GM21619 (cell line): ENCODE measurements at regions not wholly inside any gene's neighbourhood (a gene's known extent, or its start where the extent isn't known, plus 50 kb on each side); places are given as distances from the start of the nearest gene placed in this dataset.
"Not testable (repeated sequence)": the region's sequence is repeated elsewhere in the genome, so short reads cannot be mapped to it uniquely, and the experiment has no call there.

ENCODE experiments used
- ATAC-seq: cut with Tn5 transposase; IDR thresholded peaks from one replicate; pipeline ENCODE4 v1.9.1; 2021; ENCODE audit not compliant: unreplicated experiment

GRCh38 chr7:156549636-156550035 lies 90.9 kb upstream of the RNF32 start:
- no peak for ATAC-seq

GRCh38 chr7:156547884-156548561 lies 92.6 kb upstream of the RNF32 start:
- no peak for ATAC-seq

GRCh38 chr7:156545979-156546378 lies 94.6 kb upstream of the RNF32 start:
- no peak for ATAC-seq

- no peak for ATAC-seq
These were observed 95.5 kb upstream of the RNF32 start for GRCh38 chr7:156544919-156545715.

GRCh38 chr7:156543699-156544598 lies 96.6 kb upstream of the RNF32 start:
- ATAC-seq, result no peak

GRCh38 chr7:156540619-156541165 lies 99.9 kb upstream of the RNF32 start:
- ATAC-seq, result no peak

GRCh38 chr7:156539999-156540398 lies 100.6 kb upstream of the RNF32 start:
- no peak for ATAC-seq

- ATAC-seq, result no peak
These were observed 103.6 kb upstream of the RNF32 start for GRCh38 chr7:156537006-156537405.

GRCh38 chr7:156534925-156535324 lies 105.6 kb upstream of the RNF32 start:
- no peak for ATAC-seq

GRCh38 chr7:156533964-156534363 lies 106.6 kb upstream of the RNF32 start:
- ATAC-seq, result no peak

- ATAC-seq, result no peak
These were observed 107.2 kb upstream of the RNF32 start for GRCh38 chr7:156533420-156533819.

- no peak for ATAC-seq
These were observed 108.5 kb upstream of the RNF32 start for GRCh38 chr7:156532016-156532602.

GRCh38 chr7:156529956-156530355 lies 110.6 kb upstream of the RNF32 start:
- no peak for ATAC-seq

GRCh38 chr7:156527458-156527890 lies 113.1 kb upstream of the RNF32 start:
- ATAC-seq, result no peak

GRCh38 chr7:156524818-156525597 lies 115.6 kb upstream of the RNF32 start:
- ATAC-seq, result no peak

- ATAC-seq, result no peak
These were observed 117.0 kb upstream of the RNF32 start for GRCh38 chr7:156523447-156524048.

- ATAC-seq, result no peak
These were observed 117.8 kb upstream of the RNF32 start for GRCh38 chr7:156522801-156523200.

GRCh38 chr7:156519070-156519469 lies 121.5 kb upstream of the RNF32 start:
- ATAC-seq, result no peak

GRCh38 chr7:156518466-156518865 lies 122.1 kb upstream of the RNF32 start:
- no peak for ATAC-seq

GRCh38 chr7:156517858-156518257 lies 122.7 kb upstream of the RNF32 start:
- not testable (repeated sequence) for ATAC-seq
